H9 (cell line): ENCODE measurements at regions not wholly inside any gene's neighbourhood (a gene's known extent, or its start where the extent isn't known, plus 50 kb on each side); places are given as distances from the start of the nearest gene placed in this dataset.

ENCODE experiments used
- DNase-seq: peaks from one replicate; pipeline ENCODE4 v3.0.0-alpha.2; 2017
- H2AFZ ChIP-seq: one replicate; pipeline ENCODE4 v1.6.1; 2013; ENCODE audit warnings: mild to moderate bottlenecking, low read length, control low read depth, moderate library complexity
- H2AK5ac ChIP-seq: 2 replicates; pipeline ENCODE4 v1.6.1; 2013; ENCODE audit warnings: low read length, control low read depth, mixed read lengths; ENCODE audit not compliant: insufficient read length
- H2BK120ac ChIP-seq: one replicate; pipeline ENCODE4 v1.6.1; 2013; ENCODE audit warnings: low read depth, mild to moderate bottlenecking, low read length, control low read depth, inconsistent platforms; ENCODE audit not compliant: poor library complexity, severe bottlenecking
- H2BK12ac ChIP-seq: 2 replicates; pipeline ENCODE4 v1.6.1; 2013; ENCODE audit warnings: low read length, control low read depth, mixed read lengths, low read depth; ENCODE audit not compliant: insufficient read length
- H2BK15ac ChIP-seq: 2 replicates; pipeline ENCODE4 v1.6.1; 2013; ENCODE audit warnings: low read depth, low read length, control low read depth
- H2BK20ac ChIP-seq: one replicate; pipeline ENCODE4 v1.6.1; 2013; ENCODE audit warnings: low read depth, mild to moderate bottlenecking, low read length, control low read depth, inconsistent platforms; ENCODE audit not compliant: poor library complexity, severe bottlenecking
- H2BK5ac ChIP-seq: 2 replicates; pipeline ENCODE4 v1.6.1; 2013; ENCODE audit warnings: low read length, control low read depth, mixed read lengths; ENCODE audit not compliant: insufficient read length
- H3K14ac ChIP-seq: 2 replicates; pipeline ENCODE4 v1.6.1; 2013; ENCODE audit warnings: low read length, control low read depth; ENCODE audit not compliant: insufficient read depth
- H3K18ac ChIP-seq: 2 replicates; pipeline ENCODE4 v1.6.1; 2013; ENCODE audit warnings: low read depth, mild to moderate bottlenecking, mixed read lengths, low read length, control low read depth; ENCODE audit not compliant: insufficient read length
- H3K23ac ChIP-seq: 2 replicates; pipeline ENCODE4 v1.6.1; 2013; ENCODE audit warnings: low read length, control low read depth, mixed read lengths, low read depth; ENCODE audit not compliant: insufficient read length
- H3K23me2 ChIP-seq: 2 replicates; pipeline ENCODE4 v1.6.1; 2013; ENCODE audit warnings: low read depth, mild to moderate bottlenecking, mixed read lengths, low read length, control low read depth; ENCODE audit not compliant: insufficient read length, poor library complexity, severe bottlenecking
- H3K27ac ChIP-seq: 2 replicates; pipeline ENCODE4 v1.5.1; 2013; ENCODE audit warnings: low read length, control low read depth, mixed read lengths, low read depth; ENCODE audit not compliant: insufficient read length
- H3K27me3 ChIP-seq: 2 replicates; pipeline ENCODE4 v1.6.1; 2013; ENCODE audit warnings: low read length, control low read depth, inconsistent platforms; ENCODE audit not compliant: insufficient read depth
- H3K4ac ChIP-seq: 2 replicates; pipeline ENCODE4 v1.6.1; 2013; ENCODE audit warnings: low read depth, mild to moderate bottlenecking, control low read depth, inconsistent platforms, low read length, moderate library complexity
- H3K4me1 ChIP-seq: 2 replicates; pipeline ENCODE4 v1.6.1; 2013; ENCODE audit warnings: low read length, control low read depth, inconsistent platforms; ENCODE audit not compliant: insufficient read depth
- H3K4me2 ChIP-seq: 2 replicates; pipeline ENCODE4 v1.6.1; 2013; ENCODE audit warnings: low read length, control low read depth, mixed read lengths; ENCODE audit not compliant: insufficient read length, insufficient read depth
- H3K56ac ChIP-seq: 2 replicates; pipeline ENCODE4 v1.6.1; 2013; ENCODE audit warnings: low read depth, mild to moderate bottlenecking, mixed read lengths, low read length, control low read depth; ENCODE audit not compliant: insufficient read length
- H3K79me1 ChIP-seq: 2 replicates; pipeline ENCODE4 v1.6.1; 2013; ENCODE audit warnings: low read depth, mild to moderate bottlenecking, moderate library complexity, low read length, control low read depth, inconsistent platforms; ENCODE audit not compliant: insufficient read depth, poor library complexity, severe bottlenecking
- H3K79me2 ChIP-seq: 2 replicates; pipeline ENCODE4 v1.6.1; 2013; ENCODE audit warnings: low read length, control low read depth, inconsistent platforms; ENCODE audit not compliant: insufficient read depth
- H3K9ac ChIP-seq: 2 replicates; pipeline ENCODE4 v1.6.1; 2013; ENCODE audit warnings: low read length, control low read depth, mixed read lengths; ENCODE audit not compliant: insufficient read length; ENCODE audit errors: extremely low read depth
- H3K9me3 ChIP-seq: one replicate; pipeline ENCODE4 v1.6.1; 2013; ENCODE audit warnings: low read depth, low read length, inconsistent platforms; ENCODE audit not compliant: control insufficient read depth
- H3T11ph ChIP-seq: one replicate; pipeline ENCODE4 v1.6.1; 2013; ENCODE audit warnings: mild to moderate bottlenecking, low read length, control low read depth, inconsistent platforms
- H4K20me1 ChIP-seq: one replicate; pipeline ENCODE4 v1.6.1; 2013; ENCODE audit not compliant: control insufficient read depth, insufficient read length, insufficient read depth
- H4K5ac ChIP-seq: 2 replicates; pipeline ENCODE4 v1.6.1; 2013; ENCODE audit warnings: low read depth, mild to moderate bottlenecking, mixed read lengths, low read length, control low read depth; ENCODE audit not compliant: insufficient read length
- H4K8ac ChIP-seq: replicated peaks from 2 replicates; pipeline ENCODE4 v1.6.1; 2013; ENCODE audit warnings: low read length, control low read depth, mixed read lengths, low read depth; ENCODE audit not compliant: insufficient read length
- H4K91ac ChIP-seq: 2 replicates; pipeline ENCODE4 v1.6.1; 2013; ENCODE audit warnings: low read depth, mild to moderate bottlenecking, moderate library complexity, mixed read lengths, low read length, control low read depth; ENCODE audit not compliant: insufficient read length
- H3K27ac Mint-ChIP-seq, 3 experiments: 2 replicates in 2 of 3; 3 replicates in 1 of 3; pipeline ENCODE4 v1.8.0; 2020 to 2021; ENCODE audit warnings: mixed read lengths in 3 of 3, mild to moderate bottlenecking in 1 of 3, moderate library complexity in 1 of 3
- H3K27me3 Mint-ChIP-seq: 2 replicates; pipeline ENCODE4 v1.8.0; 2021; ENCODE audit warnings: low read depth, mild to moderate bottlenecking, moderate library complexity, mixed read lengths
- H3K36me3 Mint-ChIP-seq, 3 experiments: 2 replicates in 2 of 3; 3 replicates in 1 of 3; pipeline ENCODE4 v1.8.0; 2020 to 2021; ENCODE audit warnings: low read depth in 3 of 3, mixed read lengths in 3 of 3; ENCODE audit not compliant: insufficient read depth in 1 of 3
- H3K4me1 Mint-ChIP-seq, 2 experiments: 2 replicates each; pipeline ENCODE4 v1.8.0; 2020; ENCODE audit warnings: mixed read lengths in 2 of 2
- H3K4me3 Mint-ChIP-seq, 2 experiments: 2 replicates in 1 of 2; 3 replicates in 1 of 2; pipeline ENCODE4 v1.8.0; 2020 to 2021; ENCODE audit warnings: mild to moderate bottlenecking in 2 of 2, mixed read lengths in 2 of 2, moderate library complexity in 1 of 2
- H3K9me3 Mint-ChIP-seq, 2 experiments: 2 replicates in 1 of 2; 3 replicates in 1 of 2; pipeline ENCODE4 v1.8.0; 2020; ENCODE audit warnings: mild to moderate bottlenecking in 2 of 2, mixed read lengths in 2 of 2, moderate library complexity in 1 of 2
- CTCF ChIP-seq: fragments of 200-600 bp; sonication (generic); conservative IDR thresholded peaks from 3 replicates; pipeline ENCODE4 v1.8.0; 2021; ENCODE audit warnings: antibody characterized with exemption, mild to moderate bottlenecking
- WGBS: extraction: QIAGEN DNeasy Blood & Tissue Kit; methylation state at CpG from one replicate; pipeline ENCODE4 v1.1.7; 2013; ENCODE audit warnings: missing lambda C conversion rate, low lambda C conversion rate, mixed read lengths; ENCODE audit not compliant: insufficient read length; ENCODE audit errors: extremely low coverage; 5-methylcytosine and 5-hydroxymethylcytosine counted together

GRCh38 chr1:99535470-99536164 is 110.3 kb upstream of the PALMD start:
- H3K27ac Mint-ChIP-seq: no peak overlapping the region
- H3K4me1 Mint-ChIP-seq: peaks cover 23 to 25% of the 10 kb centered on the region in 2 experiments
- Histone ChIP-seq H4K91ac (no peak overlapping the region), H3K9me3 (no peaks in the 10 kb centered on the region), H3K23me2 (no peaks in the 10 kb centered on the region), H3K23ac (no peak overlapping the region), H2BK15ac (no peak overlapping the region), H3K4ac (no peak overlapping the region), H3K79me2 (no peaks in the 10 kb centered on the region), H4K5ac (no peak overlapping the region), H3K9ac (no peak overlapping the region), H3K56ac (no peak overlapping the region), H2BK120ac (no peak overlapping the region), H3K4me2 (no peak overlapping the region), H2BK12ac (no peak overlapping the region), H3K14ac (no peak overlapping the region), H4K20me1 (no peaks in the 10 kb centered on the region), H3K4me1 (no peaks in the 10 kb centered on the region), H3K27me3 (no peaks in the 10 kb centered on the region), H3K18ac (no peak overlapping the region), H3K79me1 (no peaks in the 10 kb centered on the region), H2AK5ac (no peak overlapping the region), H4K8ac (no peak overlapping the region), H3K27ac (no peak overlapping the region), H2BK5ac (no peak overlapping the region), H2BK20ac (no peak overlapping the region), H3T11ph (no peak overlapping the region), H2AFZ (no peak overlapping the region)
- H3K27me3 Mint-ChIP-seq: no peaks in the 10 kb centered on the region
- DNase-seq: no peak
- WGBS: no CpG with 5 or more reads among the region's 7 CpGs
- no peak for TF ChIP-seq CTCF
- no peak overlapping the region for H3K4me3 Mint-ChIP-seq
- peaks cover 0 to 10% of the 10 kb centered on the region in 2 experiments; a peak in 4 of 5 replicates for H3K9me3 Mint-ChIP-seq
- peaks cover 0 to 3% (median 3%) of the 10 kb centered on the region in 3 experiments; a peak in 2 of 7 replicates for H3K36me3 Mint-ChIP-seq
